ENCODE measurements at regions not wholly inside any gene's neighbourhood (a gene's known extent, or its start where the extent isn't known, plus 50 kb on each side); places are given as distances from the start of the nearest gene placed in this dataset.

- H3K4me3 ChIP-seq (ENCODE audit: low read depth, low read length): no peak overlapping the region
- no peak for TF ChIP-seq CTCF (IDR thresholded peaks at IDR 0.05; ENCODE audit: low read depth, low read length)
Measured at GRCh38 chr5:121793791-121794190, 57.9 kb upstream of the FTMT start.

GRCh38 chr5:121795511-121795910, 56.2 kb upstream of the FTMT start:
- no peak for TF ChIP-seq CTCF (IDR thresholded peaks at IDR 0.05; ENCODE audit: low read depth, low read length)
- H3K4me3 ChIP-seq (ENCODE audit: low read depth, low read length): no peak overlapping the region

GRCh38 chr5:121797681-121798518, 53.8 kb upstream of the FTMT start:
- TF ChIP-seq CTCF (IDR thresholded peaks at IDR 0.05; ENCODE audit: low read depth, low read length): no peak
- H3K4me3 ChIP-seq (ENCODE audit: low read depth, low read length): no peak overlapping the region

All from WI38 (cell line).